GDM1 (cell line): ENCODE measurements at regions not wholly inside any gene's neighbourhood (a gene's known extent, or its start where the extent isn't known, plus 50 kb on each side); places are given as distances from the start of the nearest gene placed in this dataset.
"Not testable (repeated sequence)": the region's sequence is repeated elsewhere in the genome, so short reads cannot be mapped to it uniquely, and the experiment has no call there.

Experiments used
- DNase-seq: peaks from one replicate; lab custom pipeline; 2025; lab: John Stamatoyannopoulos, UW

DNA sequence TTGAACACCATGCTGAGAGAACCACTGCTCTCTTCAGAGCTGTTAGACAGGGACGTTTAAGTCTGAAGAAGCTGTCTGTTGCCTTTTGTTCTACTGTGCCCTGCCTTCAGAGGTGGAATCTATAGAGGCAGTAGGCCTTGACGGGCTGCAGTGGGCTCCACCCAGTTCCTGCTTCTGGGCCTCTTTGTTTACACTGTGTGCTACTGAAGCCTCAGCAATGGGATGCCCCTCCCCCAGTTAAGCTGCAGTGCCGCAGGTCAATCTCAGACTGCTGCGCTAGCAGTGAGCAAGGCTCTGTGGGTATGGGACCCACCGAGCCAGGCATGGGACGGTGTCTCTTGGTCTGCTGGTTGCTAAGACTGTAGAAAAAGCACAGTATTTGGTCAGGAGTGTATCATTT is 162.3 kb upstream of the NXPH2 start:
- no peak for DNase-seq

DNA sequence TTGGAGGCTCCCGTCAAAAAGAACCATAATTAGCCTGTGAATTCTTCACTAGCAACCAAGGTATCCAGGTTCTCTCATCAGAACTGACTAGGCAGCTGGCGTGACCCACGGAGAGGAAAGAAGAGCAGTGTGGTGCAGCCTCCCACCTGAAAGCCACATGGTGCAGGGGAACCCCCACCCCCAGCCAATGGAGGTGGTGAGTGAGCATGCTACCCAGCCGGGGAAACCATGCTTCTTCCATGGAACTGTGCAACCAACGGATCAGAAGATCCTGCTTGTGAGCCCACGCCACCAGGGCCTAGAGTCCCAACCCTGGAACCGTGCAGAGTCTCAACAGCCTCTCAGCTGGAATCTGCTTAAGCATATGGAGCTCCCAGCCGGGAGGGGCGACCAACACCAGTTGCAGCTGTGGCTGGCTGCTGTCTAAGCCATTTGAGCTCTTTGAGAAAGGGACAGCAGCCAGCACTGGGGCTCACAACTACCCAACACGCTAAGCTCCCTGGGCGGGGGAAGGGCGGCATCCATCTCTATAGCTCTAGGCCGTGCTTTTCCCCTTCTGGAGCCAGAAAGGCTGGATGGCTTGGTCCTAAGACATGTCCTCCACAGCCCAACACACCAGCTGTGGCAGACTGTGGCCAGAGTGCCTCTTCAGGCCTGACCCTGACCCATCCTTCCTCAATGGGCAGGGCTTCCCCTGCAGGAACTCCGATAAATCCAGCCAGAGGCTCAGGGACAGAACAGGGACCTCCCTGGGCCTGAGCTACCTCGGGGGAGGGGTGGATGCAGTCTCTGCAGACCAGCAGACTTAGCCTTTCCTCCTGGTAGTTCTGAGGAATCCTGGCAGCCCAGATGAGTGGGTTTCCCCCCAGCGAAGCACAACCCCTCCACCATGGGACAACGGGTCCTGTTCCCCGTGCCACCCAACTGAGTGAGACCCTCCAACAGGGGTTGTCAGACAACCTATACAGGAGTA is 151.4 kb upstream of the NXPH2 start:
- no peak for DNase-seq

DNA sequence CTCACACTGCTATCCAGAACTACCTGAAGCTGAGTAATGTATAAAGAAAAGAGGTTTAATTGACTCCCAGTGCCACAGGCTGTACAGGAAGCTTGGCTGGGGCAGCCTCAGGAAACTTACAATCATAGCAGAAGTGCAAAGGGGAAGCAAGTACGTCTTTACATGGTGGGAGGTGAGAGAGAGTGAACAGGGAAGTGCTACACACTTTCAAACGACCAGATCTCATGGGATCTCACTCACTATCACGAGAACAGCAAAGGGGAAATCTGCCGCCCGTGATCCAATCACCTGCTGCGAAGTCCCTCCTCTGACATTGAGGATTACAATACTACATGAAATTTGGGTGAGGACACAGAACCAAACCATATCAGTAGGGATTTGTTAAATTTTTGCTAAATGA is 150.4 kb upstream of the NXPH2 start:
- DNase-seq = no peak

DNA sequence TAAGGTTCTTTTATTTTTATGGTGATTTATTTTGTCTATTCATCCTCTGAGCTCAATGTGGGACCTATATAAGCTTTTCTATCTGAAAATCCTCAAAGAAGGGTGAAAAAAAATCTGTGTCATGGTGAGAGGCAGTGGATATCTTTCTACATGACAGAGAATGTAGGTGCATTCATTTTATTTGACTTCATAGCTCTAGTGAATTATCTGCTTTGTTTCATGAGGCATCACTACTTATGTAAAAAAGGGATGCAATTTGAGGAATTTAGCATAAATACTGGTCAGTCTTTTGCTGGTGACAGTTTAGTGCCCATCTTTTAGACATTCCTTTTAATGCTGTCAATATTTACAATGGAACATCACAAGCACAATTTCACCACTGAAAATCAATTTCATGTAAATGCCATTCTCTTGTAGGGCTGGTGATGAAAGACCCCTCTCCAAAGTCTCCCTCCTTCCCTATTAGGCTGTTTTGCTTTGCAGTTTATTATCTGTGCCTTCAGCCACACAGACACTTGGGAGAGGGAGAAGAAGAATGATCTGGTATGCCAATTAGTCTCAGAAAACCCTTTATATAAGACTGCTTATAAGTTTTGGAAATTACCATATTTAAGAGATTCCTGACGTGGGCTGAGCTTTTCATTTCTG is 148.3 kb upstream of the NXPH2 start:
- no peak for DNase-seq

DNA sequence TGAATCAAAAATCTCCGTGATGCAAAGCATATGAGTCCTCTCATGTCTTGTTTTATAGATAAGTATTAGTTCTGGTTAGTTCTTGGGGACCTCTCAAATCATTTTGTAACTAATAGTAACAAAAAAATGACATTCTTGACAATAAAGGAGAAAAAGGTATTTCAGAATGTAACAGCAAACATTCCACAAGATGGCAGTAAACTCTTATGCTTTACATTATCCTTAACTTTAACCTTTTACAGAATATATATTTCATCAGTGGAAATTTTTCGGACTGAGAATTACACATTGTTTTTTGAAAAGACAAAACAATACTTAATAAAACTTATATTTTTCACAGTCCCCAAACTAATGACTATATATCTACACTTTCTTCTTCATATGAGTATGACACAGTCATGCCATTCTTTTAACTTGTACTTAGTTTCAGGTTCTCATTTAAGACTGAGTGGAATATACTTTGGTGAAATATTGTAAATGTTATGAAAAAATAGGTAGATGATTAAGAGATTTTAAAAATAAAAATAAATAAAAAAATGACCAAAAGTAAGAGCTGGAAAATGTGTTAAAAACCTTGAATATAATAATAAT is 142.9 kb upstream of the NXPH2 start:
- no peak for DNase-seq

DNA sequence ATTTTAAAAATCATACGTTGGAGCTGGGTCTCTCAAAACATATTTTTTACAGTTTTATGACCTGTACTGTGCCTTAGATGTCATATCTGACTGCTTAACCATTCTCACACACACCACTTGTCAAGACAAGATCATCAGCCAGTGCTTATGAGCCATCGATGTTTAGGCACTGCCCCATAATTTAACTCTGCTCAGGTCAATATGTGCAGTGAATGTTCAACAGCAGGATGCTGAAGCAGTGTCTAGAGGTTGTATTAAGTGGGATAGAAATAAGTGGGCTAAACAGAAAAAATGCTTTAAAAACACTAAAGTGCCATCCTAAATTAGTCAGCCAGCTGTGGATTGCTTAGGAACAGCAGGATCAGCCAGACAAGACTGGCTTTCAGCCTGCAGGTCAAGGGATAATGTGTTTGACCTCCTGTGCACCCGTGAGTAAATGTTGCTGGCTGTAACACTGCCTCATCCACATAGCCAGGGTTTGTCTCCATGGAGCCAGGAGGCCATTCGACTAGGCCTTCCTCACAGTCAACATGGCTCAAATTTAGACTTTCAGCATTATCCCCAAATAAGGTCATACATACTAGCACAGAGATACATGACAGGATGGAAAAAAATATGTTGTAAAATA is 139.0 kb upstream of the NXPH2 start:
- no peak for DNase-seq

DNA sequence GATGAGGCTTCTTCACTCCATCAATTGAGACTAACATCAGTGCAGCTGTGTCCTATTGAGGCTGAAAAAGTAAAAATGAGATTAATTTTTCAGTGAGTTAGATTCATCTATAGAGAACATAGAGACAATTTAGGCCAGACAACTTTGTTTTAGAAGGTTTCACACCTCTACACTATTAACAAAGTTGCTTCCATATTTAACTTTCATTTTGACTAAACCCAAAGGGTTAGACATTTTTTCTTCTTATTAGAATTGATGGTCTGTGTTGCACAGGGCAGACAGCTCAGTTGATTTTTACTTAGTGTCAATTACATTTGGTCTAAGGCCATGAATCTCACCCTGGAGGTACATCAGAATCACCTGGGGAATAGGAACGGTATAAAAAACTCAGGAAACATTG is 130.2 kb upstream of the NXPH2 start:
- DNase-seq = no peak

DNA sequence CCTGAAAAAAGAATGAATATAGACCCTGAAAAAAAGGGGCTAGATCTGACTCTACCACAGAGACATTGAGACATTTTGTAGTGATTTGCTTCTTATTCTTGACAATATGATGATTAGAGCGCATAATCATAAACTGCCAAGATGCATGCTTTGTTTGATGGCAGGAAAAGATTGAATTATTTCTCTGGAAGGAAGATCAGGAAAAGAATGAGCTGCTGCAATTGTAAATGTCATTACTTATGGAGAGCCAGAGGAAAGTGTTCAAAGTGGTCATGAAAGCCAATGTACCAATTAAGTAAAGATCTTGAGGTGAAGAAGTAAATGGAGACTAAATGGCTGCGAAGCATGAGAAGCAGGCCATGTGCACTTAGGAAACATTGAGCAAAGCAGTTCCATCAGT is 126.4 kb upstream of the NXPH2 start:
- DNase-seq = no peak

DNA sequence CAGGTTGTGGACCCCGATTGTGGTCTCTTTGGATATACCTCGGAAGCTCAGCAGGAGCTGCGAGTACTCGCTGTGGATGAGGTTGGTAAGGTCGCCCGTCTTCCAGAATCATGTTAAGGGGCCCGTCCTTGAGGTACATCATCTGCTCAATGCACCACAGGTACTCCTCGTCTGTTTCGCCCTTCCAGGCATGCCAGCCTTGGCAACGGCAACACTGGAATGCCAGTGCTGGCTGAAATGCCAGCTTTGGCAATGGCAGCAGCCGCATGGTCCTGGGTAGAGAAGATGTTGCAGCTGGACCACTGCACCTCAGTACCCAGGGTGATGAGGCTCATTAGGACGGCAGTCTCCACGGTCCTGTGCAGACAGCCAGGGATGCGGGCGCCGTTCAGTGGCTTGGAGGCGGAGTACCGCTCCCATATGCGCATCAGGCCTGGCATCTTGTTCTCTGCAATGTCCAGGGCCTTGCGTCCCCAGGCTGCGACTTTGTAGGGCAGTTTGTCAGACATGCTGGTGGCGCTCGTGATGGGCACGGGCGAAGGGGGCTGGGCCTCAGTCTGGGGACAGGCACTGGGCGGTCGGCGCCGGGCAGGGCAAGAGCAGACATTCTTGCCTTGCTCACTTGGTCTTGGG is 122.2 kb upstream of the NXPH2 start:
- no peak for DNase-seq

DNA sequence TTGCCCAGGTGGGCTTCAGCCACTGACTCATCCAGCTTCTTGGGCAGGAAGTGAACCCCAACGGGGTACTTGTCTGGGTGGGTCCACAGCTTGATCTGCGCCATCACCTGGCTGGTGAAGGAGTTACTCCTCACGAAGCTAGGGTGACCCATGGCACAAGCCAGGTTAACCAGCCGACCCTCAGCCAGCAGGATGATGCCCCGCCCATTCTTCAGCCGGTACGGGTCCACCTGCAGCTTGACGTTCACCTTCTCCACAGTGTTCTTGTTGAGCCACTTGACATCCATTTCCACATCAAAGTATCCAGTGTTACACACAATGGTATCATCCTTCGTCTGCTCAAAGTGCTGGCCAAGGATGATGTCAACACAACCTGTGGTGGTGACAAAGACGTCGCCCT is 121.3 kb upstream of the NXPH2 start:
- DNase-seq = no peak

DNA sequence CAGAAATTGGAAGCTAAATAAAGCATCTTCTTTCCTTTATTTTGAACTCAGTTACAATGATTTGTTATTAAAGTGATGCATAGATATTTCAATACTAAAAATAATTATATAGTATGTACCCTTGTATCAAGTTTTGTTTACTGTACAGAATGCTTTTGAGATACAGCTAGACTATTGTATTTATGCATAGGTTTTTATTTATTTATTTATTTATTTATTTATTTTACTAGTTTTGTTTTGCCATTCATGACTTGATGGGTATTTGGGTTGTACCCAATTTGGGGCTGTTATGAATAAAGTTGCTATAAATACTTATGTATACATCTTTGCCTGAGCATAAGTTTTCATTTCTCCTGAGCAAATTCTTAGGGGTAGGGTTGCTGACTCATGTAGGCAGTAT is 118.7 kb upstream of the NXPH2 start:
- DNase-seq = no peak

DNA sequence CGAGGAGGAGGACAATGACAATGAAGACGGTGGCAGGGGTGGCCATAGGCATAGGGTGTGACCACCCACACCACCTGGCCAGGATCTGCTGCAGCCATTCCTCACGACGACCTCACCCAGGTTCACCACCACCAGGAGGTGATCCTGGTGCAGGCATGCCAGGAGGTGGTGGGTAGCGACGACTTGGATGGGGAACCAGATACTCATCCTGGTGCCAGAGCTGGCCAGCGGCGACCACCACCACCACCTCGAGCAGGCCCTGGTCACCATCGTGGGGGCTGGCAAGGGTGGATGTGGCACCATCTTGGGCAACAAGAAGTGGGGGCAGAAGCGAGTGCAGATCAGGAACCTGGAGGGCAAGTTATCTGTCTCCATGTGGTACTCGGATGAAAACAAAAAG is 117.1 kb upstream of the NXPH2 start:
- DNase-seq = no peak

DNA sequence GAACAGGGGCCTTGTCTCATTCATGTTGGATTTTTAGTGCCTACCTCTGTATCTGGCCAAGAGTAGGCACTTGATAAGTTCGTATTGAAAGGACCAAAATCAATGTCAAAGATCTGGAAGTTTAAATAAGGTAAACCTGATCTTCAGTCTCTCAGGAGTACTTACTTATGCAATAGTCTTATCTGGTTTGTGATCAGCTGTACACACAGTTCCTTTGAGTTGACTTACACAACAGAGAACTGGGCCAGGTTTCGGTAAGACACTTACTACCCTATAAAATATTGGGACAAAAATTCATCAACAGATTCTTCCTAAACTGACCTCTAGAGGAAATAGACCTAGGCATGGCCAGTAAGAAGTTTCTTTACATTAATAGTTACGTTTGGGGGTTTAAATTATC is 113.6 kb upstream of the NXPH2 start:
- DNase-seq = no peak

DNA sequence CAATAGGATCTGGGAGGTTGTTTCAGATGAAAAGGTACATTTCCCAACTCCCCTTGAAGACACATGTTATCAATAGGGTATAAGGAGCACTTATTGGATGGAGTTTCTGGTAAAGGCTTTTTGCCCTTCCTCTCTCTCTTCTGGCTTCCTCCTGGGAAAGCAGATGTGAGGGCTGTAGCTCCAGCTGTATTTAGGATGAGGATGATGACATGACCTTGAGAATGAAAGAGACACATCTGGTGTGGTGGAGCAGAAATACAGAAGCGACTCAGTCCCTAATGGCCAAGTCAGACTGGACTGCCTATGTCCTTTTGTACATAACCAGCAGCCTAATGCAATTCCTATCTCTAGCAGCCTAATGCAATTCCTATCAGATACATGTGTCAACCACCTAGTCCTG is 100.9 kb upstream of the NXPH2 start:
- no peak for DNase-seq

DNA sequence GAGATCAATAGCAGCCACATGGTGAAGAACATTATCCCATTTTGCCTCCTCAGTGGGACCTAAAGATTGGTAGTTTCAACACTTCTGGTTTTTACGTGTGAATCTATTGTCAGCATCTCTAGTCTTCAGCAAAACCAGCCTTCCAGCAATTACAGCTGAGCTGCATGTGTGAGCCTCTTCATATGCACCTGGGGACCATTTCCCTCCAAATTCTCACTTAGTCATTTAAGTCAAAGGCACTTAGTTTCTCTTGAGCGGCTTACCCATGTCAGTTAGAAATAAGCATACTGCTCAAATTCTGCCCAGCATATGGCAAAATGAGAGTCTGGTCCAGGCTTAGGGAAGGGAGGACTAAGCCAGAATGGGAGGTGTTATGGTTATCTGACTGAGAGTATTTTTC is 99.7 kb upstream of the NXPH2 start:
- no peak for DNase-seq

DNA sequence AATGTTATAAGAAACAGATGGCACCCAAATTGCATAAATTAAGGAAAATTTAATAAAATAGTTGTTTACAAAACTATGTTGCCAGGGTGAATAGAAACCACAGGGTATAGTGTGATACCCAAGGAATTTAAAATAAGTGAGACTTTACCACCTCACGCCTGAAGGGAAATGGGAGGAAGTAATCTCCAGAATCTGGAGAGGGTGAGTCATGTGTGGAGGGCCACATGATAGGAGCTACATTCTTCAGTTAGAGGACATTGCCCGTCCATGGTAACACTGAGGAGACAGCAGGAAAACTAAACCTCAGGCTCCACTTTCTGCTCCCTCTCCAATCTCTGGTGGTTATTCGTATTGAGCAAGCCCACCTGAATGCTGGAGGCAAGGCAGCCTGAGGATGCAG is 97.2 kb upstream of the NXPH2 start:
- no peak for DNase-seq

DNA sequence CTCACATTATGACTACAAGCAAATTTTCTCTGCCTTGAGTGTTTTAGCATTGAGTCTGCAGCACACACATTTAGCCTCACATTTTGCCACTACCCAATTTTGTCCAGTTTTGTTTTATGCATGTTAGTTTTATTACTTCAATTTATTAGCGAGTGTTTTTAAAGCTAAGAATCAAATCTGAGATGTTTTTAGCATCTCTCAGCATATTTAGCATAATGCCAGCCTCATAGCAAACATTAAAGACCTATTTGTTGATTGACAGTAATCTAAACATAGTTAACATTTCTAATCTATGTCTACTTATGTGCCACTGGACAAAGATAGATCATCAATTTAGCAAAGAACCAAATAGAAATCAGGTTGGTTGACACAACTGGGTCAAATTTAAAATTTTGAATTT is 94.1 kb upstream of the NXPH2 start:
- DNase-seq = no peak

DNA sequence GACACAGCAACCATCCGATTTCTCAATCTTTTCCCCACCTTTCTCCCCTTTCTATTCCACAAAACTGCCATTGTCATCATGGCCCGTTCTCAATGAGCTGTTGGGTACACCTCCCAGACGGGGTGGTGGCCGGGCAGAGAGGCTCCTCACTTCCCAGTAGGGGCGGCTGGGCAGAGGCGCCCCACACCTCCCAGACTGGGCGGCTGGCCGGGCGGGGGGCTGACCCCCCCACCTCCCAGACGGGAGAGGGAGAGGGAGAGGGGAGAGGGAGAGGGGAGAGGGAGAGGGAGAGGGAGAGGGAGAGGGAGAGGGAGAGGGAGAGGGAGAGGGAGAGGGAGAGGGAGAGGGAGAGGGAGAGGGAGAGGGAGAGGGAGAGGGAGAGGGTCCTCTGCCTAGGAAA is 91.9 kb upstream of the NXPH2 start:
- DNase-seq = not testable (repeated sequence)

DNA sequence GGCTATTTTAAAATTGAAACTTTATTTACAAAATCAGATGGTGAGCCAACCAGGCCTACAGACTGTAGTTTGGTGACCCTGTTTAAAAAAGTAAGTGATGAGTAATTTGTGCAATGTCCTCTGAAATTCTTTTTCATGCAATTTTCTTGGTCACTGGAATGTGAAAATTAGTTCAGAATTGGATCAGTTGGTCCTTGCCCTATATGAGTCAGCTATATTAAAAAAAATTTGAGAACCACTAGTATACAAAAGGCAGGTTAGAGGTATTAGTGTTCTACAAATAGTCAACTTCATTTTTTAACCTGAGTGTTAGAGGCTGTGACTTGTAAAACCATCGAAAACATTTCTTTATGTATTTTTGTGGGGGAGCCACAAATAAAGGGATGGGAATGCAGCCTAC is 91.1 kb upstream of the NXPH2 start:
- DNase-seq = no peak

DNA sequence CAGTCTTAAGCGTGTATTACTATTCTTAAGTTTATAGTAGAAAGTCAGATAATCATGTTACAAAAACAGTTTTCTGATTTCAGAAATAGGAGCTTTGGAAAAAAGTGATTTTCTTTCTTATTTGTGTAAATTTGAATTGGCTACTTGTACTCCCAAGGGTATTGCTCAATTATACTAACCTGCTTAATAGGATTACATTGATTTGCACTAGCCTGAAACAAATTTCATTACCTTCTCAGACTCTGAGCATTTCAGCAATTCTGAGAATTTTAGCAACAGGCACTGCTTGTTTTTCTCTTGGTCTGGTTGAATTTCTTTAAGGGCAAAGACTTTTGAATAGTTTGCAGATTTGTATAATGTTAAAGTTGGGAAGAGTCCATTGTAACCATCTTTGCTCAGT is 87.2 kb upstream of the NXPH2 start:
- no peak for DNase-seq

DNA sequence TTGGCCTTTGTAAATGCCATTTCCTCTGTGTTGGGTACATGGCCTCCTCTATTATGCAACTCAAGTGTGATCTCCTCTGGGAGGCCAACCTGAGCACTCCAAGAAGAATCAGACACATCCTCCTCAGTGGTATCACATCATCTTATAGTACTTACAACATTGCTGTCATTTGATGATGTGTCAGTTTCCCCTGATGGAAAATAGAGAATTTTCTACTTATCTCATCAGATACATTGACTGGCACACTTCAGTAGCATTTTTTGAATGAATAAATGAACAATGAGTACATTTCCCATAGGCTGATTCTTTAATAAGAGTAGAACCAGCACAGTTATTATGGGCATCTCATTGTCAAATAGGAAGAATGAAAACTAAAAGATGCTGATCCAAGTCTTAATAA is 86.6 kb upstream of the NXPH2 start:
- no peak for DNase-seq

DNA sequence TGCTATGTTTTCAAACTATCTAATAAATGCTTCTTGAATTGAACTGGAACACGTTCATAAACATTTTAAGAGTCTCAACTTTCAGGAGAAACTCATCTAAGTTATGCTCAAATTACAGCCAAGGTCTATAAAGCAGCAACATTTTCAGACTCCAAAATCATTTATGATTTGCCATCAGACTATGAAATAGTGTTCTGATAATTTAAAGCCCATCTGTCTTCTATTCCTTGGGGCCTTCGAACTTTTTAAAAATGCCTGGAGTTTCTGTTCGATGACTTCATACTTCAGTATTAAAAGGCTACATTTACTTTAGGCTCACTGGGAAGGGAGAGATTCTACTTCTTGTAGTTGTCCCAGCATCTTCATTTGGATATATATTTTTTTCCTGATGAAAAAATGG is 73.6 kb upstream of the NXPH2 start:
- DNase-seq = no peak
